NCI-H2081 treated with DMSO at 0.1 percent for 48 hours (cell line): ENCODE measurements at regions not wholly inside any gene's neighbourhood (a gene's known extent, or its start where the extent isn't known, plus 50 kb on each side); places are given as distances from the start of the nearest gene placed in this dataset.

Source experiments
- DNase-seq: peaks from one replicate; lab custom pipeline; 2025; lab: John Stamatoyannopoulos, UW

GRCh38 chr9:115615821-115616665 is 498.1 kb upstream of the TNC start:
- DNase-seq = no peak

- DNase-seq = no peak
Measured at GRCh38 chr9:115616666-115617239, 498.8 kb upstream of the TNC start.

GRCh38 chr9:115625251-115625650 is 507.3 kb upstream of the TNC start:
- DNase-seq = no peak

DNA sequence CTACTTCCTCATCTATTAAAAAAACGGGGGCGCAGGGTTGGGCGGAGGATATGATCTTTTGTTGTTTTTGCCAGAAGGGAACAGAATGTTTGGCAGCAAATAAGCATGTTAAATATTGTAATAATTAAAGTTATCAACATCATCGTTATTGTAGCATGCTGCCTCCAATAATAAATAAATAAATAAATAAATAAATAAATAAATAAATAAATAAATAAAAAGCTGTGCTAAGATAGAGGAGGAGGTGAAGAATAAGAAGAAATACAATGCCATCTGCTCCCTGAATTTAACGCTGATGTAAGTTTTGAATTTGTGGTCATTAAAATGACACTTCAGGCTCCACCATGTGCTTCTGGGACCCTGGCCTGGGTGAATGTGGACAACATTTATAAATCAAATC is 508.0 kb upstream of the TNC start:
- DNase-seq = no peak

GRCh38 chr9:115627511-115627910 is 509.6 kb upstream of the TNC start:
- DNase-seq = no peak

DNA sequence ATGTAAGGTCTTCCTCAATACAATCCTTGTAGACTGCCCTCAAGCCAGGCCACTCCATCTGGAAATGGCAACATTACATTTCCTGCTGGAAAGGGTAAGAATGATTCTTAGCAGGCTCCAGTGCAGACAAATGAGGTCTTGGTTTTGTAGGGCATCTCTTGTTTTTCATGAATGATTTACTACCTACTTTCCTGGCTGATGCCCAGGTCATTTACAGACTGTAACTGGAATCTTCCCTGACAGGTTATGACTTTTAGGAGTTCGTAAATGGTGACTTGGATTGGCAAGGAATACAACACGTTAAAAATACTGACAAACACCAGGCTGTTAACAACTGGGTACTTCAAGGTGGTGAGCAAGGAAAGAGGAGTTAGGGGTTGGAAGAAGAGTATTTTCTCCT is 510.5 kb upstream of the TNC start:
- no peak for DNase-seq

DNA sequence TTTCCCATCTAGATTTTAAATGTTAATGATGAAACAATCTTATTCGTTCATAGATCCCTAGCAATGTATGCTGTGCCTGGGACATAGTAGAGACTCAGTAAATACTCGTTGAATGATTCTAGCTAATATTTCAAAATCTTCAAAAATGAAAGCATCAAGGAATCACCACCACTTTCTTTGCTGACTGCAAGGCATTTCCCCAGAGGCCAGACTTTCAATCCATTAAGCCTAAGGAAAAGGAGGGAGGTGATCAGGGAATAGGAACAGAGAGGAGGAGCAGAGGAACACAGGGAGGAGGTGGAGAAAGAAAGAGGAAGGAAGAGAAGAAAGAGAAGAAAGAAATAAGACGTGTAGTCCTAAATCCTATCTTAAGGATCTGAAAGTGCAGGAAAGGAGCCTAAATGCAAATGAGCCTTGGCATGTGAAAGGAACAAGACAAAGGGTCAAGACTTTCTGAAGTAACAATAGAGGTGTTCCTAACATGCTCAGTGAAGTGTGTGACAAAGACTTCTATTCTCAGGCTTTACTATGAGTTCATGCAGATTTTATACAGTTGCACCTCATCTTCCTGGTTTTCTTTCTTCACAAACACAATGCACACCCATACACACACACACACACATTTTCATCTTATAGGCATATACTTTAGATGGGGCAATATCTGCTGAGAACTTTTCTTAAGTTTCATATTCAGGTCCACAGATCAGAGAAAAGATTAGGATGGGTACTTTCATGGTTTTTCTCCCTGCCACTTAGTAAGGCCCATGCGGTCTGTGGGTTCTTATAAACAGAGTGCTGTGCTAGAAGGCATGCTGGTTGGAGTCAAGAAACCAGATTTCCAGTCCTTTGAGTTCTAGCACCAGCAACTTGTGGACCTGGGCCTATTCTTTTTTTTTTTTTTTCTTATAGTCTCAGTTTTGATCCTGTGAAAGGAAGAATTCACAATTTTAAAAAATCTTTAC is 512.2 kb upstream of the TNC start:
- DNase-seq = no peak

DNA sequence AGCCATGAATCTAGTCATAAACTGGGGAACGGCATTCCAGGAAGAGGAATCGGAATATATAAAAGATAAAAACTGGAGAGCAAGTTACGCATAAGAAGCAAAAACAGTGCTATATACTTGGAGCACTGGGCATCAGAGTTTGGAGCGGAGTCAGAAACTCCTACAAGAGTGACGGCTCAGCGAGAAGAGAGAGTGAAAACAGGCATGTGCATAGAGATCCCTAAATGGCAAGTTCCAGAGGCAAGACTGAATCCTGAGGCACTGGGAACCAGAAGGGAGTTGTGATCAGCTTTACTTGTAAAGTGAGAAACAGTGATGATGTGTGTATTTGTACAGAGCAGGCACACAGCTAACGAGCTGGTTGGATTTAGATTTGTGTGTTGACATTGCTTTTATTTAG is 514.4 kb upstream of the TNC start:
- DNase-seq = no peak

DNA sequence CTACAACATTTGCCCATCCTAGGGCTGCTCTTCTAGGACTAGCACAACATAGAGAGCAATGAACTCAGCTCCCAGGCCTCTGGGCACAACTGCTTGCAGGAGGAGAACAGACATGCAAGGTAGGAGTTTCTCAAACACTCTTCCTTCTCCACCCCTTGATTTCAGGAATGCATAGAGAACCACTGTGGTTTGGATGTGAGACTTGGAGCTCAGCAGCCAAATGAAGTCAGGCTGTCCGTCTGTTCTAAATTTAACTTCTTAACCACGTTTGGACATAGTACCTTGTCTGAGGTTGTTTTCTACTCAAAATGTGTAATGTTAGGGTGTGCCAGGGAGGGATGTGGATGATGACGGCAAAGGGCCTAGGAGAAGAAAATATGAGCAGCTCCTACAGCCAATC is 515.1 kb upstream of the TNC start:
- no peak for DNase-seq

GRCh38 chr9:115635680-115636383 is 517.8 kb upstream of the PAPPA start:
- DNase-seq = no peak

DNA sequence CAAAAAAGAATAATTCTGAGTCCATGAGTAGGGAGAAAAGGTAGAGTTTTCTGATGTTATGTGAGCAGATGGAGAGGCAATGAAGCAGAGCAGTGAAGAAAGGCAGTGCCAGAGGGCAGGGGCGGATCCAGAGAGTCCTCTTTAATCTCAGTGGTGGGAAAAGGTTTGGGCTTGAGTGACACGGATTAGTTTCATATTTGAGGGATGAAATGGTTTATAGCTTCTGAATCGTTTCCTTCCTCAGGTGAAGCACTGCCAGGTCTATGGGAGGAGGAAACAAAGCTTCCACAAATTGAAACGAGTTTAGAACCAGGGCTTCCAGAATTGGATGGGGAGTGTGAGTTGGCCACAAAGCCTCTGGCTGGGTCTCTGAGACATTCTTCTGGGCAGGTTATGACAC is 517.0 kb upstream of the PAPPA start:
- no peak for DNase-seq

DNA sequence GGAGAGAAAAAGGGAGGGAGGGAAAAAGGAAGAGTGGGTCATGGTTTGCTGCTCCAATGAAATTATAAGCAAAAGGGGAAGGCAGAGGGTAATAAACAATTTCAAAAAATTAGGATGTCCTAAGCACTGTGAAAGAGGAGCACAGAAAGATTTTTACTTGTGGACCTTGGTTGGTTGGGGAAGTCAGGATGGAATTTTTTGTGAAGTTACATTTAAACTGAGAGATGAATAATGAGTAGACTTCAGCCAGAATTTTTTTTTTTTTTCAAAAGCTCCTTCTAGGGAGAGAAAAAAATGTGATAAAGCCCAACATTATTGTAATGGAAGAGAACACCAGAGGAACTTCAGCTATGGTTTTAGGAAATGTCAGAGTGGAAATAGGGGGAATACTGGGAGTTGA is 515.9 kb upstream of the PAPPA start:
- DNase-seq = no peak

DNA sequence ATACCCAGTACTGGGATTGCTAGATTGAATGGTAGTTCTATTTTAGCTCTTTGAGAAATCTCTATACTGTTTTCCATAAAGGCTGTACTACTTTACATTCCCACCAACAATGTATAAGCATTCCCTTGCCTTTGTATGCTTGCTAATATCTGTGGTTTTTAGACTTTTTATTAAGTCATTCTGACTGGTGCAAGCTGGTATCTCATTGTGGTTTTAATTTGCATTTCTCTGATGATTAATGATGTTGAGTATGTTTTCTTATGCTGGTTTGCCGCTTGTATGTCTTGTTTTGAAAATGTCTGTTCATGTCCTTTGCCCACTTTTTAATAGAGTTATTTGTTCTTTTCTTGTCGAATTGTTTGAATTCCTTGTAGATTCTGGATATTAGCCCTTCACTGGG is 512.7 kb upstream of the PAPPA start:
- no peak for DNase-seq

- DNase-seq = no peak
Measured at GRCh38 chr9:115642285-115642684, 511.3 kb upstream of the PAPPA start.

- no peak for DNase-seq
Measured at GRCh38 chr9:115643948-115644727, 509.5 kb upstream of the PAPPA start.

DNA sequence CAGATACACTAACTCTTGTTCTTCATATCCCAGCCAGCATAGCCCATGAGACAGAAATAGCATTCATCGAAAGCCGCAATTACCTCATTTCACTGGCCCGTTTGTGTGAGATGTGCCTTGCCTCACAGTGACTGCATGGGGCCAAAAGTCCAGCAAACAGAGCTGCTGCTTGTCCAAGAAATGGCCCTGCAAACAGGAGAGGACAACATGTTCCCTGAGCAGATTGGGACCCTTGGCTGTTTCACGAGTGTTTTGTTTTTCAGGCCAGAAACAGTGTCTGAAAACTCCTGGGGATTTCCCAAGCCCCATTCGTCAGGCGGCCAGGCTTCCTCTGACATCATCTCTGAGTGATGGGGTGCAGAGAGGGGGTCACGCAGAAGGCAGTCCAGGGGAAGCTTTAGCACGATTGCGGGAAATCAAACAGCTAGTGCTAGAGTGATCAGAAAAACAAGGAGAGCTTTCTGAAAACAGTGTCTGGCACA is 503.6 kb upstream of the PAPPA start:
- DNase-seq = no peak

DNA sequence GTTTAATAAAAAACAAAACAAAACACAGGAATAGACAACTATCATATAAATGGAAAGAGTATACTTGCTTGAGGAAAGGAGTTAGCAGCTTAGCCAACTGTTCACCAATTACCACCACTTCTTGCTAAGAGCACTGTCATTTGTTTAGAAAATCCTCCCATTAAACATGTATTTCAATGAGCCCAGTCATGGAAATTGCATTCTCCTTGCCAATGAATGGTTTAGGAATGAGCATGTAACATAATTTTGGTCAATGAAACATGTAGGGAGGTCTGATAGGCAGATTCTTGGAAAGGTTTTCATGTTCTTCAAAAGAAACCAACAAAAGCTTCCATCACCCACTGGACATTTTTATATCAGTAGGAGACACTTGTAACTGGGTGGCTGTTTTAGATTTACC is 502.8 kb upstream of the PAPPA start:
- DNase-seq = no peak

GRCh38 chr9:115651461-115651860 is 502.1 kb upstream of the PAPPA start:
- DNase-seq = no peak

DNA sequence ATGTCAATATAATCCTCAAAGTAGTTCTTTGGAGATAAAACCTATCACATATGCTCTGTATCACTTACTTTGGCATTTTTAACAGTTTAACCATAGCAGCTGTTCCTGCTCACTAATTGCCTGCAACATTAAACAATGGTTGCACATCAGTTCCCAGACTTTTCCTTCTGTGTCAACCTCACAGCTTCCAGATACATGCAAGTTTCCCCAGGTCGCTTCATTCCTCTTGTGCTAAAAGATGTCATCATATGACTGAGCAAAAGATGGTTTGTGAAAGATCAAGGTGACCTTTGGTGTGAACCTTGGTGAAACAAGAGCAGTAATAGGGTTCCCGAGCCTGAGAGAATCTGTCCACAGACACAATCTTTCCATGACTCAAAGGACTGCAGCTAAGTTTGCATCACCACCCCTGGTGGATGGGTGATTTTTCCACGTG is 500.4 kb upstream of the PAPPA start:
- DNase-seq = no peak

- no peak for DNase-seq
Measured at GRCh38 chr9:115657695-115658094, 495.9 kb upstream of the PAPPA start.

DNA sequence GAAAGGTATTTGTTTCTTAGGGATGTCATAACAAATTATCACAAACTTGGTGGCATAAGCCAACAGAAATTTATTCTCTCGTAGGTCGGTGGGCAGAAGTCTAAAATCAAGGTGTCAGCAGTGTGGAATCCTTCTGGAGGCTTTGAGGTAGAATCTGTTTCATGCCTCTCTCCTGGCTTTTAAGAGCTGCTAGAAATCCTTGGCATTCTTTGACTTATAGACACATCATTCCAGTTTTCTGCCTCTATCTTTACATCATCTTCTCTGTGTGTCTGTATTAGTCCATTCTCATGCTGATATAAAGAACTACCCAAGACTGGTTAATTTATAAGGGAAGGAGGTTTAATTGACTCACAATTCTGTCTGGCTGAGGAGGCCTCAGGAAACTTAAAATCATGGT is 488.1 kb upstream of the PAPPA start:
- no peak for DNase-seq
